ENCODE measurements at regions not wholly inside any gene's neighbourhood (a gene's known extent, or its start where the extent isn't known, plus 50 kb on each side); places are given as distances from the start of the nearest gene placed in this dataset.
"Not testable (repeated sequence)": the region's sequence is repeated elsewhere in the genome, so short reads cannot be mapped to it uniquely, and the experiment has no call there.

- no peak for FAIRE-seq
These were observed 532.8 kb downstream of the FBXO15 start for GRCh38 chr18:73614812-73615211.

GRCh38 chr18:73613706-73614340 is 533.8 kb downstream of the FBXO15 start:
- FAIRE-seq: no peak

DNA sequence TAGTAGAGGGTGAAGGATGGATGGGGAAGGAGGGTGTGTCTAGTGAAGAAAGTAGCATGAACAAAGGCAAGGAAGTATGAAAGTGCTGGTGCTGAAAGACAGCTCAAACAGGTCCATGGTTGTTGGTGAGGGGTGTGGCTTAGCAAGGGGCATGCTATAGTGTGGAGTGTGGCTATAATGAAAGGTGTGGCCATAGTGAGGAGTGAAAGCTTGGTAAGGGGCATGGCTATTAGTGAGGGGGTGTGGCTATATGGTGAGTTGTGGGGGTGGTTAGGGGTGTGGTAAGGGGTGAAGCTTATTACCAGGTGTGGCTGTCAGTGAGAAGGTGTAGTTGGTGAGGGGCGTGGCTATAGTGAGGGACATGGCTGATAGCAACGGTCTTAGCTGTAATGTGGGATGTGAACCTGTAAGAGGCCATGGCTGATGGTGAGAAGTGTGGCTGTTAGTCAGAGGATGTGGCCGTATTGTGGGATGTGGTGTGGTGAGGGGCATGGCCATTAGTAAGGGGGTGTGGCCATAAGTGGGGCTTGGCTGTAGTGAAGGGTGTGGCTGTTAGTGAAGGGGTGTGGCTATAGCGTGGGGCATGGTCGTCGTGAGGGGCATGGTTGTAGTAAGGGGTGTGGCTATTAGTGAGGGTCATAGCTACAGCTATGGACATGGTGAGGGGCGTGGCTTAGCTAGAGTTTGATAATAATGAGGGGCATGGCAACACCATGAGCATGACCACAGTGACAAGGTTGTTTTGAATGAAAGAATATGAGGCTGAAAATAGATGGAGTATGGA is 549.6 kb downstream of the FBXO15 start:
- no peak for FAIRE-seq

- FAIRE-seq: no peak
These were observed 552.9 kb downstream of the FBXO15 start for GRCh38 chr18:73594749-73595148.

GRCh38 chr18:73593207-73593606 is 554.4 kb downstream of the FBXO15 start:
- FAIRE-seq: no peak

DNA sequence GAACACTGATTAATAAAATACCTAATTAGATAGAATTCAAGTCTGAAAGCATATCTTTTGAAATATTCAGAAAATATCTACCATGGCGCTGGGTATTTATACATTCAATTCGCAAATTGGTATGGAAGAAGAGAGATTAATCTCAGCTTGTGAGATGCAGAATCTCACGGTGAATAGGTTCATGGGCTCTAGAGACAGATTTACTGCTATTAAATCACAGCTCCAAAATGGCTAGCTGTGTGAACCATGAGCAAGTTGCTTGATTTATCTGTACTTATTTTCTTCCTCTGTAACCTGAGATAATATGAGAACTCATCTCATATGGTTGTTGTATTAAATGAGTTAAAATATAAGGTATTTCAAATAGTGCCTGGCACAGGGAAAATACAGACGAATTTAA is 556.7 kb downstream of the FBXO15 start:
- FAIRE-seq: no peak

DNA sequence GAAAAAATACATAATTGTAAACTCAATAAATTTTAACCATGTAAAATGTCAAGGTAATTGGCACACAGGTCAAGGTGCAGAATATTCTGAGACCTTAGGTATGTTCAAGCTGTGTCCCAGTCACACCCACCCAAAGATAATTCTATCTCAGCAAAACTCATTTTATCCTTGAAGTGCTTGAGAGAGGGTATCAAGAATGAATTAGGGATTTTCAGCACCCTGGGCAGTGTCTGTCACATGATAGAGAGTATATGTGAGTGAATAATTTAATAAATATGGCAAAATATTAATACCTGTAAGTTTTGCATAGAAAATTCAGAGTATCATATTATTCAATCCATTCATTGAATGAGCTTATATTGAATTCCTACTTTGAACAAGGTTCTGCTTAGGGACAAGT is 567.9 kb downstream of the FBXO15 start:
- FAIRE-seq: no peak

DNA sequence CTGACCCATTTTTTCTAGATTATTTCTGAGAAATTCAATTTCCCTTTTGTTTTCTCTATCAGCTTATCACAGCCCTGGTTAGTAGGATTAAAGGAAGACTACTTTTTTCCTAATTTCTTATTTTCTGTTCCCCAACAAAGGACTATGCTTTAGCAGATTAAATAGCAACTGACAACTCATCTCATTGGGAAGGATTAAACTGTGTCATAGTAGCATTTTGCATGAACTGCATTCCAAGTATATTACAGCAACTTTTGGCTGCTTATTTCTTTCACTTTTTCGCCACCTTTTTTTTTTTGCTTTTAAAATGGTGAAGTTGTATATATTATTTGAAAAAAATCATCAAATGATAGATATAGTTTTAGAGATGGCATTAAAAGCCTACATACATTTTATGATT is 570.3 kb downstream of the FBXO15 start:
- FAIRE-seq: no peak

DNA sequence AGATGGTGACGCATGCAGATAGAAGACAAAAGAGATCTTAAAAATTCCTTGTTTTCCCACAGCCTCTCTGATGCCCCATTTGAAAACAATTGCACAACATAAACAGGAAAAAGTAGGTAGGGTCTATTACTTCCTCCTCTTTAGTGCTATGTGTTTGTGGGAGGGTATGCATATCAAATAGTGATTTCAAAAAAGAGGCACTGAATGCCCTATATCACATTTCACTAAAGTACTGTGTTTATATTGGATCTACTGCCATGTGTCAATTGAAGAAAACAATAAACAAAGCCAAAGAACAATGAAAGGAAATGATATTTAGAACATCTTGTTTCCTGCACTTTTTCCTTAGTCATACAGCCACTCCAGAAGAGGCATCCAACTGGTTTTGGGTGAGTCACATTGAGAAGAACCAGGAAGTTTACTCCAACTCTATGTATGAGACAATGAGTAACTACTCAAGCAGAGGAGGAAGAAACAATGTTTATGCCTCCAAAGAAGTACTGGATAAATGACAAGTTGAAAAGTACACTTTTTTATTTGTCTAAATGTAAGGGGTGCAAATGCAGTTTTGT is 583.6 kb downstream of the FBXO15 start:
- FAIRE-seq: no peak

GRCh38 chr18:73563345-73563744 is 584.3 kb downstream of the FBXO15 start:
- no peak for FAIRE-seq

- no peak for FAIRE-seq
These were observed 590.7 kb downstream of the FBXO15 start for GRCh38 chr18:73556904-73557303.

DNA sequence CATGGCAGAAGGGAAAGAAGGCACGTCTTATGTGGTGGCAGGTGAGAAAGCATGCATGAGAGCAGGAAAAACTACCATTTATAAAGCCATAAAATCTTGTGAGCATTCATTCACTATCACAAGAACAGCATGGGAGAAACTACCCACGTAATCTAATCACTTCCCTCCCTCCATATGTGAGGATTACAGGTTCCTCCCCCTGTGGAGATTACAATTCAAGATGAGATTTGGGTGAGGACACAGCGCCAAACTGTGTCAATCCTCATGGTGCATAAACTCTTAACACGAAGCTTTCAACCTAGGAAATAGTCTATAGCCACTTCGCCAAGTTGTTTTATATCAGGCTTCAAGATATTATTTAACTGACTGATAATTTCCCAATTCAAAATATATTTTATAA is 595.5 kb downstream of the FBXO15 start:
- FAIRE-seq: no peak

GRCh38 chr18:73551211-73551610 is 596.4 kb downstream of the FBXO15 start:
- no peak for FAIRE-seq

- FAIRE-seq: no peak
These were observed 598.4 kb downstream of the FBXO15 start for GRCh38 chr18:73549236-73549635.

- no peak for FAIRE-seq
These were observed 602.2 kb downstream of the FBXO15 start for GRCh38 chr18:73545472-73545871.

GRCh38 chr18:73544617-73545016 is 603.0 kb downstream of the FBXO15 start:
- FAIRE-seq: no peak

DNA sequence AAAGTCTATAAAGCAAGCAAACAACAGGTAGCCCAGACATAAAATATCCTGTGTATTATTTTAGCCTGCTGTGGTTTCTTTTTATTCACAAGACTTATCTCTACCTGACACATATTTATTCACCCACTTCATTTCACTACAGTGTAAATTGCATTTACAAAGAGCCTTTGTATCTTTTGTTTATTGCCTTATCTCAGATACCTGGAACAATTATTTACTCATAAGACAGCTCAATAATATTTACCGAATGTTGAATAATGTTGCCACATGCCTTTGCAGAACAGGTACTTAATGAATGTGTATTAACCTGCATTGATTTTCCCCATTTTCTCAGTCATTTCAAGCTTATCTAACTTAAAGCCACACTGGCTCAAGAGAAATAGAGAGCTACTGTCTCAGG is 603.6 kb downstream of the FBXO15 start:
- FAIRE-seq: no peak

- no peak for FAIRE-seq
These were observed 611.6 kb downstream of the FBXO15 start for GRCh38 chr18:73535990-73536389.

DNA sequence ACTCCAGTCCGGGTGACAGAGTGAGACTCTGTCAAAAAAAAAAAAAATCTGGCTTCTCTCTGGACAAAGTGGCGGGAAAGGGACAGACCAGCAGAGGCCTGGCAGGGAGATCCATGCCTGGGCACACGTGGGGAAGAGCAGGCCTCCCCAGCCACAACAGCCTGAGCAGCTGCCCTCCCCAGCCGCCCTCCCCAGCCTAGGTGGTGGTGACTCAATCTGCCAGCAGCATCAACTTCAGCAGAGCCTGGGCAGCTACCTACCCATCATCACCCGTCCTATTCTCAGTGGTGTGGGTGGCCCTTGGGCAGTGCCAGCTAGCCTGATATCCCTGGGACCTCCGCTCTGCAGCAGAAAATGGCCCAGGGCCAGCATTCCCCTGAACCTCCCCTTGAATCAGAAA is 612.4 kb downstream of the FBXO15 start:
- no peak for FAIRE-seq

DNA sequence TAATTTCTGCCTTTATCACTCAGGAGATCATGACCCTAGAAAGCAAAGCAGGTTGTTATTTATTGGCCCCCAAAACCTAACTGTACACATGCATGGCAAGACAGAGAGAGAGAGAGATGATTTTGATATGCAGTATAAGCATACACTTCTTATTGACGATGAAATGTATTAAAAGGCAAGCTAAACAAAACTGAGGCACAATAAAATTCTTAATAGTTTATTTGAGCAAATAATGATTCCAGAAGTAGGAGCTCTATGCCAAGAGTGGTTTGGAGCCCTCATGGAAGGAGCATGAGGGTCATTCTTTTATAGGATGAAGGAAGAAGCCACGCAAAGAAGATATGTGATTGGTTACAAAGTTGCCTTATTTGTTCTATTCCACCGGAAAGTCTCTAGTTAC is 616.0 kb downstream of the FBXO15 start:
- FAIRE-seq: no peak

- FAIRE-seq: no peak
These were observed 619.6 kb downstream of the FBXO15 start for GRCh38 chr18:73528066-73528465.

DNA sequence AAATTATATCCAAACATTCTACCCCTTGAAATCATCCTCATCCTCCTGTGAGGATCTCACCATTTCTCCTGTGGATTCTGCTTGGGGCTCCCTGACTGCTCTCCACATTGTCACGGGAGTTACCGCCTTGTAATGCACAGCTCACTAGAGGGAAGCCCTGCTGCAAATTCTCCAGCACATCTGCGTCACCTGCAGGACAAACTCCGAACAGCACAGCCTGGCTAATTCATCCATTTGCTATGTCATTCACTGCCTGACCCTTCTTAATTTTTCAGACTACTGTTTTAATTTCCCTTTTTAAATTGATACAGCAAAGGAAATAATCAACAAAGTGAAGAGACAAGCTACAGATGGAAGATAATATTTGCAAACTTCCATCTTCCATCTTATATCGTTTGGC is 627.4 kb downstream of the FBXO15 start:
- no peak for FAIRE-seq

GRCh38 chr18:73516056-73516455 is 631.6 kb downstream of the FBXO15 start:
- FAIRE-seq: not testable (repeated sequence)

GRCh38 chr18:73514449-73514848 is 633.2 kb downstream of the FBXO15 start:
- no peak for FAIRE-seq

Data from colon (tissue), 2 donors.